ENCODE measurements at regions not wholly inside any gene's neighbourhood (a gene's known extent, or its start where the extent isn't known, plus 50 kb on each side); places are given as distances from the start of the nearest gene placed in this dataset.

DNA sequence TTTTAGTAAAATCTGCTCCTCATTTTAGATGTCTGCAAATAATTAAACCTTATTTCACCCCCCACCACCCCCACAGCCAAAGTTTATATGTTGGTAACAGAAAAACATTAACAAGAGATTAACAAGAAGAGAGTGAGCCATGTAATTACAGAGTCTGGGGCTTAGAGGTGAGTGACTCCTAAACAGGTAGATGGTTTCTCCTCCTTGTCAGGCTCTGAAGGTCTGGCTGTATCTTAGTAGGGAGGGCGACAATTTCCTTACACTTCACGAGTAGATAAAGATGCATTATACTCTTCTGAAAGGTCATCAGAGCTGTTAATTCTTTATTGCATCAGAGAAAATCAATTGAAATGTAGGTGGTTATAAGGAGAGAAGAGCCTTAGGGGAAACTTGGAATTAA is 171.8 kb upstream of the ANKRD50 start:
- H3K36me3 ChIP-seq (replicated peaks in 1 of 2) = no peaks in the 10 kb centered on the region
- 65 to 77% (median 69%) methylated on average over 2 of the region's 2 CpGs for WGBS, 4 donors
- H3K4me3 ChIP-seq = no peak overlapping the region
- DNase-seq = no peak
- no peak overlapping the region for H3K27ac ChIP-seq
- TF ChIP-seq POLR2A (IDR thresholded peaks at IDR 0.05) = no peak
- TF ChIP-seq, protein P1, sequence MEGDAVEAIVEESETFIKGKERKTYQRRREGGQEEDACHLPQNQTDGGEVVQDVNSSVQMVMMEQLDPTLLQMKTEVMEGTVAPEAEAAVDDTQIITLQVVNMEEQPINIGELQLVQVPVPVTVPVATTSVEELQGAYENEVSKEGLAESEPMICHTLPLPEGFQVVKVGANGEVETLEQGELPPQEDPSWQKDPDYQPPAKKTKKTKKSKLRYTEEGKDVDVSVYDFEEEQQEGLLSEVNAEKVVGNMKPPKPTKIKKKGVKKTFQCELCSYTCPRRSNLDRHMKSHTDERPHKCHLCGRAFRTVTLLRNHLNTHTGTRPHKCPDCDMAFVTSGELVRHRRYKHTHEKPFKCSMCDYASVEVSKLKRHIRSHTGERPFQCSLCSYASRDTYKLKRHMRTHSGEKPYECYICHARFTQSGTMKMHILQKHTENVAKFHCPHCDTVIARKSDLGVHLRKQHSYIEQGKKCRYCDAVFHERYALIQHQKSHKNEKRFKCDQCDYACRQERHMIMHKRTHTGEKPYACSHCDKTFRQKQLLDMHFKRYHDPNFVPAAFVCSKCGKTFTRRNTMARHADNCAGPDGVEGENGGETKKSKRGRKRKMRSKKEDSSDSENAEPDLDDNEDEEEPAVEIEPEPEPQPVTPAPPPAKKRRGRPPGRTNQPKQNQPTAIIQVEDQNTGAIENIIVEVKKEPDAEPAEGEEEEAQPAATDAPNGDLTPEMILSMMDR (IDR thresholded peaks at IDR 0.05) = no peak
- no peaks in the 10 kb centered on the region for H3K9me3 ChIP-seq (replicated peaks in 1 of 3)
- no peaks in the 10 kb centered on the region for H3K27me3 ChIP-seq
- intact Hi-C loops (cut with DNase I) = no loop called here
- no peaks in the 10 kb centered on the region for H3K4me1 ChIP-seq (replicated peaks in 1 of 2)

DNA sequence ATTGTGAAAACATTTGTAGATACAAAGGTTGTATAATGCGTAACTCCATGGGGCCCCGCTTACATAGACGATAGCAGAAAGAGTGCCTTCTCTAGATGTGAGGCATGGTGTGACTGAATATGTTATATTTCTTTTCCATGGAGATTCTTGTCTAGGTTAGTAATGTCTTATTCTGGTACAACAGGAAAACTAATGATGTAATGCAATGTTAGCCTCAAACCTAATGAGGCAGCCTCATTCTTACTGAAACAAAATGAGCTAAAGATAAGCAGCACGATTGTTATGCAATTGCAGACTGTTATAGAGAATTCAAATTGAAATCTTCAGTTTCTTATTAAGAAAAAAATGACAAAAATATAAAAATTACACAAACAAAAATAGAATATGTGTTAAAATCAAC is 171.1 kb upstream of the ANKRD50 start:
- Histone ChIP-seq H3K4me3 (no peak overlapping the region), H3K27ac (no peak overlapping the region), H3K36me3 (replicated peaks in 1 of 2) (no peaks in the 10 kb centered on the region), H3K9me3 (replicated peaks in 1 of 3) (no peaks in the 10 kb centered on the region), H3K27me3 (no peaks in the 10 kb centered on the region), H3K4me1 (replicated peaks in 1 of 2) (no peaks in the 10 kb centered on the region)
- DNase-seq = no peak
- TF ChIP-seq, protein P1 (IDR thresholded peaks at IDR 0.05) = no peak
- TF ChIP-seq POLR2A (IDR thresholded peaks at IDR 0.05) = no peak
- WGBS, 4 donors = 76 to 82% (median 80%) methylated on average over 4 of the region's 4 CpGs
- intact Hi-C loops (cut with DNase I) = no loop called here

DNA sequence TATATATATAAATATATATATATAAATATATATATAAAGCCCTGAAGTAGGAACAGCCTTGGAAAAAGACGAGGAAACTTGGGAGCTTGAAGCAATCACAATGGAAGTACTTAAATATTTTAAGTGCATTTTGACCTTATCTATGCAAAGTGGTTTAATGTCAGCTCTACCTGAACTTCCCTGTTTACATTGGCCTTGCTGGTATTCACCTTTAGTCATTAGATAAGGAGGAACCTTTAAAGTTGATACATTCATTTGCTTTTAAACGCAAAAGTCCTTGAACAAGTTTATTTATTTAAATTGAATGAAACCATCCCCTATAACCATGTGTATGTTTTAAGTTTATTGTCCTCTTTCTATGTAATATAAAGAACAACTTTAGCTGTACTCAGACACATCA is 166.7 kb upstream of the ANKRD50 start:
- Histone ChIP-seq H3K36me3 (replicated peaks in 1 of 2) (no peaks in the 10 kb centered on the region), H3K4me1 (replicated peaks in 1 of 2) (no peaks in the 10 kb centered on the region), H3K27ac (no peak overlapping the region), H3K4me3 (no peak overlapping the region), H3K9me3 (replicated peaks in 1 of 3) (no peaks in the 10 kb centered on the region), H3K27me3 (no peaks in the 10 kb centered on the region)
- DNase-seq = no peak
- 71 to 77% (median 75%) methylated on average over 2 of the region's 2 CpGs for WGBS, 4 donors
- TF ChIP-seq, protein P1 (IDR thresholded peaks at IDR 0.05) = no peak
- TF ChIP-seq POLR2A (IDR thresholded peaks at IDR 0.05) = no peak
- intact Hi-C loops (cut with DNase I) = no loop called here

DNA sequence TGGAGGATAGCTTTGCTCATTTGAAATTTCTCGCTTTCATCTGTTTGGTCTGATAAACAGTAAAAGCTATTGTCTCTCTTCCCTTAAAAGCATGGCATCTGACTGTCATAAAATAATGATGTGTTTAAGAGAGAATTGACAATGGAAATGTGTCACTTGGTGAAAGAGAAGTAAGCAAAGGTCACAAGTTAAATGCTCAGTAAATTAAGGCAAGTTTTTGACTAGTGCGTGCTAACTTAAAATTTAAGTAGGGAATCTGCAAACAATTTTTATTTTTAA is 161.6 kb upstream of the ANKRD50 start:
- Histone ChIP-seq H3K27ac (no peak overlapping the region), H3K36me3 (replicated peaks in 1 of 2) (no peaks in the 10 kb centered on the region), H3K4me1 (replicated peaks in 1 of 2) (no peaks in the 10 kb centered on the region), H3K4me3 (no peak overlapping the region), H3K27me3 (no peaks in the 10 kb centered on the region), H3K9me3 (replicated peaks in 1 of 3) (no peaks in the 10 kb centered on the region)
- WGBS, 4 donors = 87 to 100% (median 91%) methylated on average over 2 of the region's 2 CpGs
- no peak for DNase-seq
- intact Hi-C loops (cut with DNase I) = no loop called here
- no peak for TF ChIP-seq POLR2A (IDR thresholded peaks at IDR 0.05)
- TF ChIP-seq, protein P1 (IDR thresholded peaks at IDR 0.05) = no peak

Measured in adrenal gland (tissue), 9 donors.